ENCODE measurements at regions not wholly inside any gene's neighbourhood (a gene's known extent, or its start where the extent isn't known, plus 50 kb on each side); places are given as distances from the start of the nearest gene placed in this dataset.

GRCh38 chrX:119340606-119341205, 58.4 kb upstream of the SLC25A43 start:
- no peak overlapping the region for H3K4me3 ChIP-seq (ENCODE audit: low read depth, low read length)
- DNase-seq (ENCODE audit: low read depth), result no peak
- in situ Hi-C loops (cut with HindIII; ENCODE audit: low sequenced_read_pairs), result no loop called here
- TF ChIP-seq CTCF (IDR thresholded peaks at IDR 0.05; ENCODE audit: low read depth, low read length, missing control alignments), result no peak

- in situ Hi-C loops (cut with HindIII; ENCODE audit: low sequenced_read_pairs), result no loop called here
- no peak overlapping the region for H3K4me3 ChIP-seq (ENCODE audit: low read depth, low read length)
- no peak for TF ChIP-seq CTCF (IDR thresholded peaks at IDR 0.05; ENCODE audit: low read depth, low read length, missing control alignments)
- no peak for DNase-seq (ENCODE audit: low read depth)
These were observed 55.3 kb upstream of the SLC25A43 start for GRCh38 chrX:119343856-119344255.
